OCI-LY1 (cell line): ENCODE measurements at regions not wholly inside any gene's neighbourhood (a gene's known extent, or its start where the extent isn't known, plus 50 kb on each side); places are given as distances from the start of the nearest gene placed in this dataset.

ENCODE experiments used
- EZH2 ChIP-seq: fragments of 200-600 bp; sonication (generic), shearing (Covaris generic); IDR thresholded peaks from 2 replicates; pipeline ENCODE4 v1.8.0; 2017; ENCODE audit warnings: borderline replicate concordance, mixed run types, mild to moderate bottlenecking, antibody characterized with exemption, low read length, moderate library complexity, mixed read lengths
- TF ChIP-seq, protein P1 (sequence below): fragments of 200-600 bp; sonication (generic), shearing (Covaris generic); IDR thresholded peaks from 2 replicates; pipeline ENCODE4 v1.5.1; 2017; ENCODE audit warnings: mild to moderate bottlenecking, antibody characterized with exemption, low read length, moderate library complexity, mixed read lengths

DNA sequence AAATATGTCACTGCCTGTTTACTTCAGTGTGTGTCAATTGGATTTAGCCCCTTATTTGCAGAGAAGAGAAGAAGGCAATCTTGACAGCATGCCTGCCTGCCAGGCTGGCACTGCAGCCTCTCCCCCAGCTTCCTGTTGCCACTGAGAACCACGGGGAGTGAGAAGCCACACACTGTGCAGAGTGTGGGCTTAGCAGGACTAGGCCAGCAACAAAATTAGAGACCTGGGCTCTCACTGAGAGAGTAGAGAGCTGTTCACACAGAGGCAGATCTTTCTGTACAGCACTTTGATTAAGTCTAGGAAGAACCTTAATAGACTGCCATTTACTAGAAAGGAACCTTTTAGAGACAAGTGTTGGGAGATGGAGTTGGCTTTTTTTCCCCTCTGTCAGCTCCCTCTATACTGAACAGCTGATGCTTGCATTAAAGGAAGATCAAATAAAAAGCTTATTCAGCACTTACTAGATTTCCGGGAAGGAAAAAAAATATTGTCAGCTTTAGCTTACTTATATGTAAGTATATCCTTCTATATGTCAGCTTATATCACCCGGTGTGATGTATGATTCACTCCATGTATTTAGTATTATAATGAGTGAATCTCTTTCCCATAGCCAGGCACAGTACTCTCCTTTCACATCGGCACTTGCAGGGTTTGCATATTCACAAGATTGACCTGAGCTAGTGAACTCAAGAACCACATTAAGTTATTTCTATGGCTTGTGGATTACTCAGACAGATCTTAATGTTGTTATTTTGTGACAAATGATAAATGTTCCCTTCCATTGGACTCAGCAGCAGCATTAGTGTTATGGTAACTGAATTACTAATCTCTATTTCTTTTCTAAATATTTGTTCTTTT lies 851.0 kb upstream of the EPHA7 start:
- TF ChIP-seq, protein P1, sequence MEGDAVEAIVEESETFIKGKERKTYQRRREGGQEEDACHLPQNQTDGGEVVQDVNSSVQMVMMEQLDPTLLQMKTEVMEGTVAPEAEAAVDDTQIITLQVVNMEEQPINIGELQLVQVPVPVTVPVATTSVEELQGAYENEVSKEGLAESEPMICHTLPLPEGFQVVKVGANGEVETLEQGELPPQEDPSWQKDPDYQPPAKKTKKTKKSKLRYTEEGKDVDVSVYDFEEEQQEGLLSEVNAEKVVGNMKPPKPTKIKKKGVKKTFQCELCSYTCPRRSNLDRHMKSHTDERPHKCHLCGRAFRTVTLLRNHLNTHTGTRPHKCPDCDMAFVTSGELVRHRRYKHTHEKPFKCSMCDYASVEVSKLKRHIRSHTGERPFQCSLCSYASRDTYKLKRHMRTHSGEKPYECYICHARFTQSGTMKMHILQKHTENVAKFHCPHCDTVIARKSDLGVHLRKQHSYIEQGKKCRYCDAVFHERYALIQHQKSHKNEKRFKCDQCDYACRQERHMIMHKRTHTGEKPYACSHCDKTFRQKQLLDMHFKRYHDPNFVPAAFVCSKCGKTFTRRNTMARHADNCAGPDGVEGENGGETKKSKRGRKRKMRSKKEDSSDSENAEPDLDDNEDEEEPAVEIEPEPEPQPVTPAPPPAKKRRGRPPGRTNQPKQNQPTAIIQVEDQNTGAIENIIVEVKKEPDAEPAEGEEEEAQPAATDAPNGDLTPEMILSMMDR = no peak
- no peak for TF ChIP-seq EZH2
